B cell (primary cell): ENCODE measurements at regions not wholly inside any gene's neighbourhood (a gene's known extent, or its start where the extent isn't known, plus 50 kb on each side); places are given as distances from the start of the nearest gene placed in this dataset.
"Not testable (repeated sequence)": the region's sequence is repeated elsewhere in the genome, so short reads cannot be mapped to it uniquely, and the experiment has no call there.

Source experiments
- ATAC-seq: fragments of 200-7000 bp; cut with Tn5 transposase; one replicate; pipeline ENCODE4 v1.10.0; 2021; ENCODE audit warnings: low read depth, mild to moderate bottlenecking, moderate number of reproducible peaks, moderate library complexity
- CTCF ChIA-PET: fragments of 350-600 bp; sonication (Branson Sonifier 250); formaldehyde crosslinking; loops from one replicate; lab custom pipeline; 2021; ENCODE audit warnings: antibody characterized with exemption, inconsistent platforms; lab: Charles Lee
- POLR2A ChIA-PET: fragments of 350-600 bp; sonication (Branson Sonifier 250); formaldehyde crosslinking; loops from one replicate; lab custom pipeline; 2021; ENCODE audit warnings: antibody characterized with exemption; lab: Charles Lee
- DNase-seq: peaks from one replicate; pipeline ENCODE4 v3.0.0; 2013
- H2AFZ ChIP-seq: 2 replicates; pipeline ENCODE4 v1.6.1; 2012; ENCODE audit warnings: mild to moderate bottlenecking, low read depth, low read length; ENCODE audit not compliant: insufficient read depth, poor library complexity, severe bottlenecking
- H3K27ac ChIP-seq, 2 donors: 1 replicate in 1 of 2; 2 replicates in 1 of 2; pipeline ENCODE4 v1.5.1; 2012 to 2013; ENCODE audit warnings: low read length in 2 of 2, mild to moderate bottlenecking in 2 of 2, moderate library complexity in 1 of 2
- H3K27me3 ChIP-seq, 4 experiments: fragments of 200-600 bp in 1 of 4; sonication (generic) in 1 of 4; replicated peaks in 1 of 4; 1 replicate in 2 of 4; 2 replicates in 2 of 4; pipeline versions ENCODE4 v1.6.1 to v1.7.0; 2013 to 2016; ENCODE audit warnings: low read length in 3 of 4, mild to moderate bottlenecking in 2 of 4, mixed read lengths in 1 of 4, moderate library complexity in 1 of 4; ENCODE audit not compliant: insufficient read depth in 4 of 4, control insufficient read depth in 3 of 4; ENCODE audit errors: control extremely low read depth in 1 of 4
- H3K36me3 ChIP-seq, 2 experiments: replicated peaks in 1 of 2; 1 replicate in 1 of 2; 2 replicates in 1 of 2; pipeline versions ENCODE4 v1.6.1 to v1.7.1; 2013; ENCODE audit warnings: low read length in 1 of 2; ENCODE audit not compliant: insufficient read depth in 2 of 2, control insufficient read depth in 1 of 2; ENCODE audit errors: control extremely low read depth in 1 of 2, extremely low read depth in 1 of 2
- H3K4me1 ChIP-seq, 2 donors: fragments of 200-600 bp in 1 of 2; sonication (generic) in 1 of 2; 1 replicate in 1 of 2; 2 replicates in 1 of 2; pipeline versions ENCODE4 v1.5.1 to v1.6.1; 2013 to 2017; ENCODE audit warnings: low read length in 2 of 2; ENCODE audit not compliant: control insufficient read depth in 2 of 2, insufficient read depth in 2 of 2
- H3K4me2 ChIP-seq: replicated peaks from 2 replicates; pipeline ENCODE3; 2012; ENCODE audit warnings: mild to moderate bottlenecking, low read depth, low read length; ENCODE audit not compliant: poor library complexity, severe bottlenecking
- H3K4me3 ChIP-seq, 5 experiments: fragments of 200-600 bp in 1 of 5; sonication (generic) in 1 of 5; 1 replicate in 3 of 5; 2 replicates in 2 of 5; pipeline versions ENCODE4 v1.5.1 to v1.7.0; 2011 to 2016; ENCODE audit warnings: low read length in 4 of 5, mild to moderate bottlenecking in 4 of 5, low read depth in 2 of 5, control low read depth in 1 of 5, moderate library complexity in 1 of 5; ENCODE audit not compliant: insufficient read depth in 1 of 5; ENCODE audit errors: control extremely low read depth in 1 of 5, extremely low read depth in 1 of 5
- H3K79me2 ChIP-seq: fragments of 200-600 bp; sonication (generic); one replicate; pipeline ENCODE4 v1.6.0; 2016; ENCODE audit warnings: low read length; ENCODE audit not compliant: control insufficient read depth, insufficient read depth
- H3K9ac ChIP-seq: fragments of 200-600 bp; sonication (generic); 2 replicates; pipeline ENCODE4 v1.6.1; 2017; ENCODE audit warnings: mild to moderate bottlenecking, low read length, moderate library complexity
- H3K9me3 ChIP-seq, 3 donors: one replicate each; pipeline versions ENCODE4 v1.6.1 to v1.7.1; 2013; ENCODE audit warnings: low read length in 2 of 3; ENCODE audit not compliant: control insufficient read depth in 2 of 3, insufficient read depth in 1 of 3; ENCODE audit errors: control extremely low read depth in 1 of 3
- H4K20me1 ChIP-seq: 2 replicates; pipeline ENCODE4 v1.6.0; 2012; ENCODE audit warnings: mild to moderate bottlenecking, low read length; ENCODE audit not compliant: insufficient read depth, control insufficient read depth, poor library complexity, severe bottlenecking
- H3K27ac Mint-ChIP-seq: one replicate; pipeline ENCODE4 v1.8.0; 2021; ENCODE audit warnings: mixed read lengths
- H3K27me3 Mint-ChIP-seq: one replicate; pipeline ENCODE4 v1.8.0; 2021; ENCODE audit warnings: mixed read lengths
- H3K4me1 Mint-ChIP-seq: one replicate; pipeline ENCODE4 v1.8.0; 2021; ENCODE audit warnings: mixed read lengths
- H3K4me3 Mint-ChIP-seq: one replicate; pipeline ENCODE4 v1.8.0; 2021; ENCODE audit warnings: mixed read lengths
- H3K9me3 Mint-ChIP-seq: one replicate; pipeline ENCODE4 v1.8.0; 2022; ENCODE audit warnings: mixed read lengths; ENCODE audit not compliant: insufficient read depth
- EZH2 ChIP-seq: IDR thresholded peaks from 2 replicates; pipeline ENCODE4 v1.6.1; 2012; ENCODE audit warnings: borderline replicate concordance, low read depth, mild to moderate bottlenecking, moderate library complexity, low read length; ENCODE audit not compliant: insufficient read depth, poor library complexity, severe bottlenecking
- WGBS: methylation state at CpG from one replicate; pipeline ENCODE4 v1.1.5; 2013; ENCODE audit warnings: missing lambda C conversion rate; ENCODE audit not compliant: insufficient coverage; 5-methylcytosine and 5-hydroxymethylcytosine counted together
- intact Hi-C: fragments of 100-400 bp; cut with micrococcal nuclease; formaldehyde crosslinking; loops from one replicate; pipeline ENCODE4 v1.10.0; 2022
- TF ChIP-seq, protein P1 (sequence below): fragments of 200-600 bp; IDR thresholded peaks from one replicate; pipeline ENCODE4 v1.8.0; 2022; ENCODE audit warnings: antibody characterized with exemption, mild to moderate bottlenecking

DNA sequence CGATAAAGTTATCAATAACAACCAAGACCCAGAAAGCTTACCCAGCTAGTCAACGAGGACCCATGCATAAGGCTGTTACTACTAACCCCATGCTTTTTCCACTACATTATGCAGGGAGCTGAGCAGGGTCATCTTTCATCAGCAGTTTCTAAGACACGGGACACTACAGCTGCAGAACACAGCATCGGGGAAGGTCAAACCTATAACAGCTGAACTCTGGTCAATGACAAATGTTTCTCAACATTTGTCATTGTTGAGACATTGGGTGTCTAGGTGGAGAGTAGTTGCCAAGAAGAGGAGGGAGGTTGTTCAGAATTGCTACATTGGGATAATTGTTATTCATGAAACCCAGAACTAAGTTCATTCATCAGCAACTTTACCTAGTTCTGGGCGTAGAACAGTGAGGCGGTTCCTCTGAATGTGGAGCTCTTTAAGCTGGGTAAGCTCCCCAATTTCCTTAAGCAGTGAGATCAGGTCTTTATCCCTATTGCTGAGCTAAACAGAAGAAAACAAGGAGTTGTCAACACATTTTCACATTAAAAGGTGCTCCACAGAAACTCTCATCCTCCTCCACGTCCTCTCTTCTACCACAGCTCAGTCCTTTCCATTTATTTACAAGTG, 105.6 kb downstream of the ZNF22 start:
- H3K4me3 Mint-ChIP-seq, result no peak overlapping the region
- H3K27me3 Mint-ChIP-seq, result peaks cover 45% of the 10 kb centered on the region
- 73% methylated on average over 5 of the region's 7 CpGs for WGBS
- no peak overlapping the region for H3K27ac Mint-ChIP-seq
- Histone ChIP-seq H3K9me3 (no peaks in the 10 kb centered on the region), H3K9ac (no peak overlapping the region), H4K20me1 (no peaks in the 10 kb centered on the region), H3K27ac (no peak overlapping the region), H3K79me2 (no peaks in the 10 kb centered on the region), H2AFZ (no peak overlapping the region), H3K4me1 (no peaks in the 10 kb centered on the region), H3K27me3 (no peaks in the 10 kb centered on the region), H3K36me3 (no peaks in the 10 kb centered on the region), H3K4me3 (no peak overlapping the region), H3K4me2 (no peak overlapping the region)
- no peaks in the 10 kb centered on the region for H3K4me1 Mint-ChIP-seq
- no peak for TF ChIP-seq EZH2
- TF ChIP-seq, protein P1, sequence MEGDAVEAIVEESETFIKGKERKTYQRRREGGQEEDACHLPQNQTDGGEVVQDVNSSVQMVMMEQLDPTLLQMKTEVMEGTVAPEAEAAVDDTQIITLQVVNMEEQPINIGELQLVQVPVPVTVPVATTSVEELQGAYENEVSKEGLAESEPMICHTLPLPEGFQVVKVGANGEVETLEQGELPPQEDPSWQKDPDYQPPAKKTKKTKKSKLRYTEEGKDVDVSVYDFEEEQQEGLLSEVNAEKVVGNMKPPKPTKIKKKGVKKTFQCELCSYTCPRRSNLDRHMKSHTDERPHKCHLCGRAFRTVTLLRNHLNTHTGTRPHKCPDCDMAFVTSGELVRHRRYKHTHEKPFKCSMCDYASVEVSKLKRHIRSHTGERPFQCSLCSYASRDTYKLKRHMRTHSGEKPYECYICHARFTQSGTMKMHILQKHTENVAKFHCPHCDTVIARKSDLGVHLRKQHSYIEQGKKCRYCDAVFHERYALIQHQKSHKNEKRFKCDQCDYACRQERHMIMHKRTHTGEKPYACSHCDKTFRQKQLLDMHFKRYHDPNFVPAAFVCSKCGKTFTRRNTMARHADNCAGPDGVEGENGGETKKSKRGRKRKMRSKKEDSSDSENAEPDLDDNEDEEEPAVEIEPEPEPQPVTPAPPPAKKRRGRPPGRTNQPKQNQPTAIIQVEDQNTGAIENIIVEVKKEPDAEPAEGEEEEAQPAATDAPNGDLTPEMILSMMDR, result no peak
- ATAC-seq (no peak), DNase-seq (no peak)
- intact Hi-C loops, result no loop called here
- no peaks in the 10 kb centered on the region for H3K9me3 Mint-ChIP-seq
- ChIA-PET POLR2A (no interaction called here), CTCF (no interaction called here)

DNA sequence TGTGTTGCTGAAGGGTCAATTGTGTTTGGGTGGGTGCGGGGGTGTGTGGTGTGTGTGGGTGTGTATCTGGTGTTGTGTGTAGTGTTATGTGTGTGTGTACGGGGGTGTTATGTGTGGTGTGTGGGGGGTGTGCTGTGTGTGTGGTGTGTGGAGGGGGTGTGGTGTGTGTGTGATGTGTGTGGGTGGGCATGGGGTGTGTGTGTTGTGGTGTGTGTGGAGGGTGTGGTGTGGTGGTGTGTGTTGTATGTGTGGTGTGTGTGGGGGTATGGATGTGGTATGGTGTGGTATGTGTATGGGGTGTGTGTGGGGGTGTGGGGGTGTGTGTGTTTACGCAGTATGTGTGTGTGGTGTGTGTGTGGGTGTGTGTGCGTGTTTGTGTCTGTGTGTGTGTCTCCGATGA, 110.8 kb downstream of the ZNF22 start:
- Histone ChIP-seq H3K4me2 (no peak overlapping the region), H3K9me3 (no peaks in the 10 kb centered on the region), H2AFZ (no peak overlapping the region), H3K9ac (no peak overlapping the region), H3K4me3 (no peak overlapping the region), H3K36me3 (no peaks in the 10 kb centered on the region), H3K27me3 (no peaks in the 10 kb centered on the region), H4K20me1 (no peaks in the 10 kb centered on the region), H3K79me2 (no peaks in the 10 kb centered on the region), H3K4me1 (no peaks in the 10 kb centered on the region), H3K27ac (no peak overlapping the region)
- TF ChIP-seq, protein P1, result no peak
- peaks cover 24% of the 10 kb centered on the region for H3K27me3 Mint-ChIP-seq
- intact Hi-C loops, result no loop called here
- POLR2A ChIA-PET, result no interaction called here
- H3K4me1 Mint-ChIP-seq, result no peaks in the 10 kb centered on the region
- H3K4me3 Mint-ChIP-seq, result no peak overlapping the region
- no peak for ATAC-seq
- H3K27ac Mint-ChIP-seq, result no peak overlapping the region
- 100% methylated on average over 2 of the region's 5 CpGs for WGBS
- DNase-seq, result no peak
- CTCF ChIA-PET, result no interaction called here
- no peaks in the 10 kb centered on the region for H3K9me3 Mint-ChIP-seq

DNA sequence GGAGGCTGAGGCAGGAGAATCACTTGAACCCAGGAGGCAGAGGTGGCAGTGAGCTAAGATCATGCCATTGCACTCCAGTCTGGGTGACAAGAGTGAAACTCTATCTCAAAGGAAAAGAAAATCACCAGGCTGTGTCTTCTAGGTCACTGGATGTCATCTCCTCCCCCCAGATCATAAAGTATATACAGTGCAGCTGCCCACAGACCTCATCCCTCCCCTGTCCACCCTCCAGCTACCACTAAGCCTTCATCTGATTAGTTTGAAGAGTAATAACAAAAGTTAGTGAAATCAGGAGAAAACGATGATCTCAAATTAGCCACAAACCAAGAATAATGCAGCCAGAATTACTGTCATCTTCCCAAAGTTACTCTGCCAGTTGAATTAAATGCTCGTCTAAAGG, 117.2 kb downstream of the ZNF22 start:
- H3K9me3 ChIP-seq, H3K79me2 ChIP-seq, H3K27me3 ChIP-seq, H3K27ac Mint-ChIP-seq, CTCF ChIA-PET, H3K4me3 ChIP-seq, H3K4me1 Mint-ChIP-seq, H3K4me1 ChIP-seq, POLR2A ChIA-PET, intact Hi-C loops, H3K27ac ChIP-seq, DNase-seq, H4K20me1 ChIP-seq, H3K4me2 ChIP-seq, ATAC-seq, H3K9ac ChIP-seq, H3K36me3 ChIP-seq, H3K4me3 Mint-ChIP-seq, H3K9me3 Mint-ChIP-seq, H2AFZ ChIP-seq: not testable (repeated sequence)
- WGBS, result no CpG with 5 or more reads among the region's 2 CpGs
- peaks cover 15% of the 10 kb centered on the region for H3K27me3 Mint-ChIP-seq
